Vagina (tissue), 2 donors: ENCODE measurements at regions not wholly inside any gene's neighbourhood (a gene's known extent, or its start where the extent isn't known, plus 50 kb on each side); places are given as distances from the start of the nearest gene placed in this dataset.

Experiments
- DNase-seq, 2 donors: peaks; one replicate each; pipeline ENCODE4 v3.0.0-alpha.2; 2017; ENCODE audit errors: extremely low spot score in 2 of 2
- H3K27ac ChIP-seq: fragments of 200-600 bp; sonication (generic); one replicate; pipeline ENCODE4 v1.5.1; 2019
- H3K27me3 ChIP-seq: fragments of 200-600 bp; sonication (generic); one replicate; pipeline ENCODE4 v1.5.1; 2019
- H3K36me3 ChIP-seq, 2 donors: fragments of 200-600 bp; sonication (generic); one replicate each; pipeline ENCODE4 v1.5.1; 2017 to 2019
- H3K4me1 ChIP-seq: fragments of 200-600 bp; sonication (generic); one replicate; pipeline ENCODE4 v1.5.1; 2019
- H3K4me3 ChIP-seq, 2 donors: fragments of 200-600 bp; sonication (generic); 1 replicate in 1 of 2; 2 replicates in 1 of 2; pipeline ENCODE4 v1.5.1; 2016 to 2019
- H3K9me3 ChIP-seq: fragments of 200-600 bp; sonication (generic); one replicate; pipeline ENCODE4 v1.5.1; 2019
- POLR2A ChIP-seq, 2 donors: fragments of 450-650 bp; IDR thresholded peaks; one replicate each; pipeline ENCODE4 v1.6.1; 2017; ENCODE audit warnings: antibody characterized with exemption in 2 of 2, mild to moderate bottlenecking in 2 of 2, moderate library complexity in 2 of 2
- POLR2AphosphoS5 ChIP-seq, 2 donors: sonication (generic); formaldehyde crosslinking; IDR thresholded peaks; one replicate each; pipeline ENCODE4 v1.9.0; 2017; ENCODE audit warnings: antibody characterized with exemption in 2 of 2, mild to moderate bottlenecking in 2 of 2, low read depth in 1 of 2; ENCODE audit not compliant: insufficient read depth in 1 of 2
- intact Hi-C: fragments of 100-400 bp; cut with DNase I; formaldehyde crosslinking; loops from one replicate; pipeline ENCODE4 v1.15.1; 2023
- TF ChIP-seq, protein P1 (sequence below), 3 experiments: fragments of 450-650 bp in 2 of 3; fragments of 200-600 bp in 1 of 3; sonication (generic) in 1 of 3; IDR thresholded peaks; one replicate each; pipeline ENCODE4 v1.5.1; 2017 to 2019; ENCODE audit warnings: antibody characterized with exemption in 3 of 3, mild to moderate bottlenecking in 2 of 3, moderate library complexity in 2 of 3

DNA sequence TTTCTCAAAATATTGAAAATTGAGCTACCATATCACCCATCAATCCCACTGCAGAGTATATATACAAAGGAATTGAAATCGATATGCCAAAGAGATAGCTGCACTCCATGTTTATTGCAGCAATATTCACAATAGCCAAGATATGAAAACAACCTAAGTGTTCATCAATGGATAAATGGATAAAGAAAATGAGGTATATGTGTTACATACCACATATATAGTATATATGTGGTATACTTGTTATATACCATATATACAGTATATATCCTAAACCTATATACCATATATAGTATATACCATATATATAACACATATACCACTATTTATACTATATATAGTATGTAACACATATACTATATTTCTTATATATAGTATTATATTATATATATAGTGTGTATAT lies 313.3 kb downstream of the ZNF608 start:
- H3K27ac ChIP-seq: no peak overlapping the region
- no peak for TF ChIP-seq POLR2A (IDR thresholded peaks at IDR 0.05)
- no peak for TF ChIP-seq POLR2AphosphoS5 (IDR thresholded peaks at IDR 0.05; ENCODE audit: insufficient read depth in 1 of 2, low read depth in 1 of 2)
- TF ChIP-seq, protein P1, sequence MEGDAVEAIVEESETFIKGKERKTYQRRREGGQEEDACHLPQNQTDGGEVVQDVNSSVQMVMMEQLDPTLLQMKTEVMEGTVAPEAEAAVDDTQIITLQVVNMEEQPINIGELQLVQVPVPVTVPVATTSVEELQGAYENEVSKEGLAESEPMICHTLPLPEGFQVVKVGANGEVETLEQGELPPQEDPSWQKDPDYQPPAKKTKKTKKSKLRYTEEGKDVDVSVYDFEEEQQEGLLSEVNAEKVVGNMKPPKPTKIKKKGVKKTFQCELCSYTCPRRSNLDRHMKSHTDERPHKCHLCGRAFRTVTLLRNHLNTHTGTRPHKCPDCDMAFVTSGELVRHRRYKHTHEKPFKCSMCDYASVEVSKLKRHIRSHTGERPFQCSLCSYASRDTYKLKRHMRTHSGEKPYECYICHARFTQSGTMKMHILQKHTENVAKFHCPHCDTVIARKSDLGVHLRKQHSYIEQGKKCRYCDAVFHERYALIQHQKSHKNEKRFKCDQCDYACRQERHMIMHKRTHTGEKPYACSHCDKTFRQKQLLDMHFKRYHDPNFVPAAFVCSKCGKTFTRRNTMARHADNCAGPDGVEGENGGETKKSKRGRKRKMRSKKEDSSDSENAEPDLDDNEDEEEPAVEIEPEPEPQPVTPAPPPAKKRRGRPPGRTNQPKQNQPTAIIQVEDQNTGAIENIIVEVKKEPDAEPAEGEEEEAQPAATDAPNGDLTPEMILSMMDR (IDR thresholded peaks at IDR 0.05): no peak
- H3K27me3 ChIP-seq: no peaks in the 10 kb centered on the region
- intact Hi-C loops: no loop called here
- H3K36me3 ChIP-seq: no peaks in the 10 kb centered on the region
- no peaks in the 10 kb centered on the region for H3K4me1 ChIP-seq
- no peak for DNase-seq
- no peak overlapping the region for H3K4me3 ChIP-seq
- peaks cover 5% of the 10 kb centered on the region for H3K9me3 ChIP-seq

DNA sequence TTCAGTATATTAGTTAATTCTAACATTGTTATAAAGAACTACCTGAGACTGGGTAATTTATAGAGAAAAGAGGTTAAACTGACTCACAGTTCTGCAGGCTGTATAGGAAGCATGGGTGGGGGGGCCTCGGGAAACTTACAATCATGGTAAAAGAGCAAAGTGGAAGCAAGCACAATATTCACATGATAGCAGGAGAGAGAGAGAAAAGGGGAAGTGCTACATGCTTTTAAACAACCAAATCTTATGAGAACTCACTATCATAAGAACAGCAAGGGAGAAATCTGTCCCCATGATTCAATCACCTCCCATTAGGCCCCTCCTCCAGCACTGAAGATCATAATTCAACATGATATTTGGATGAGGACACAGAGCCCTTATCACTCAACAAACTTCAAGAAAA lies 324.9 kb downstream of the ZNF608 start:
- Histone ChIP-seq H3K4me1 (no peaks in the 10 kb centered on the region), H3K4me3 (no peak overlapping the region), H3K36me3 (no peaks in the 10 kb centered on the region), H3K27ac (no peak overlapping the region), H3K27me3 (no peaks in the 10 kb centered on the region), H3K9me3 (no peaks in the 10 kb centered on the region)
- intact Hi-C loops: no loop called here
- DNase-seq: no peak
- no peak for TF ChIP-seq POLR2AphosphoS5 (IDR thresholded peaks at IDR 0.05; ENCODE audit: insufficient read depth in 1 of 2, low read depth in 1 of 2)
- TF ChIP-seq, protein P1 (IDR thresholded peaks at IDR 0.05): no peak

DNA sequence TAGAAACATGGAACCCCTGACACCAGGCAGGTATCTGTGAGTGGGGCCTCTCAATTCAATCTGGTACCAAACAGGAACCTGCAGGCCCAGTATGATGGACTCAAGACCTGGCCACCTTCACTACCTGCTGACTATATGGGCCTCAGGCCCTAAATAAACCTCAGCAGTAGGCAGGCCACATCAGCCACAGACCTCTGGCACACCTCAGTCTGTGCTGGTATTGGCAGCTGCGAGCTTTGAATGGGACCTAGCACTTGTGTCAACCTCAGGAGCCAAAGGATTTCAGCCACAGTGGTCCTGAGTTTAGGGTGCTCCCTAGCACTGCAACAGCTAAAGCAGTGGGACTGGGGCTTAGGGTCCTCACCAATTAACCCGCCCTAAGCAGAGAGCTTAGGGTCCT lies 325.5 kb downstream of the ZNF608 start:
- H3K27me3 ChIP-seq: no peaks in the 10 kb centered on the region
- TF ChIP-seq POLR2A (IDR thresholded peaks at IDR 0.05): no peak
- intact Hi-C loops: no loop called here

DNA sequence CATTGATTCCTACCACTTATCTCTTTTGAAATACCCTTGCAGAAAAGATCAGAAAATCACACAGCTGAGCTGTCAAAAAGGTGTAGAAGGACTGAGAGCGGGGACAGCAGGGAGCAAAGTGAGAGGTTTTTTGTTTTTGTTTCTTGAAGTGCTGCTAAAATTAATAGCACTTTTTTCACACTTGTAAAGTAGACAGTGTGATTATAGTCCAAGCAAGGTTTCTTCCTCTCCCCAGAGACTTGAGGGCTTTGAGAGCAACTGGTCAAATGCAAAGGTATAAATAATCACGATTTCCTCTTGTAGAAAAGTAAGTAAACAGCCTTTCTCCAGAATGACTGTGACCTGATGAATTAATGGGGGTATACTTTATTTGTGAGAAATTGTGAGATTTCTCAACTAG lies 326.9 kb downstream of the ZNF608 start:
- intact Hi-C loops: no loop called here
- DNase-seq: no peak

More for the DNA sequence above, 325.5 kb downstream of the ZNF608 start:
- no peaks in the 10 kb centered on the region for H3K36me3 ChIP-seq
- no peak for DNase-seq
- no peak overlapping the region for H3K4me3 ChIP-seq
- no peaks in the 10 kb centered on the region for H3K9me3 ChIP-seq
- H3K27ac ChIP-seq: no peak overlapping the region
- no peaks in the 10 kb centered on the region for H3K4me1 ChIP-seq

DNA sequence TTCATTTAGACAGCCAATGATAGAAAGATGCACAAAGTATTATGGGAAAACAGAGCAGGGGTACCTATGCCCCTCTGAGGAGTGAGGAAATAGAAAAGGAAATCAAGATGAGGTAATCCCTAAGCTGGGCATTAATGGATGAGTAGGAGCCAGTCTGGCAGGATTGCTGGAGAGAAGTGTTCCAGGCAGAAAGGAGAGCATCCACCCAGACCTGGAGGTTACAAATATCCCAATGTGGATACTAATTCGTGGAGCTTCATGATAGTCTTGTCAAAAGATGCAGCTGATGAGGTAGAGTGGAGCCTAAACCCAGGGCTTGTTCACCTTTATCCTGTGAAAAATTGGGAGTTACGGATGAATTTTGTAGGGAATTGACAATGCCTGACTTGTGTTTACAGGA lies 328.0 kb downstream of the ZNF608 start:
- Histone ChIP-seq H3K4me1 (no peaks in the 10 kb centered on the region), H3K27ac (no peak overlapping the region), H3K9me3 (no peaks in the 10 kb centered on the region), H3K27me3 (no peaks in the 10 kb centered on the region), H3K4me3 (no peak overlapping the region), H3K36me3 (no peaks in the 10 kb centered on the region)
- no peak for DNase-seq
- intact Hi-C loops: no loop called here
- no peak for TF ChIP-seq POLR2A (IDR thresholded peaks at IDR 0.05)

More for the DNA sequence above, 326.9 kb downstream of the ZNF608 start:
- H3K9me3 ChIP-seq: no peaks in the 10 kb centered on the region
- H3K27ac ChIP-seq: no peak overlapping the region
- TF ChIP-seq, protein P1 (IDR thresholded peaks at IDR 0.05): no peak
- TF ChIP-seq POLR2A (IDR thresholded peaks at IDR 0.05) (no peak), POLR2AphosphoS5 (IDR thresholded peaks at IDR 0.05; ENCODE audit: insufficient read depth in 1 of 2, low read depth in 1 of 2) (no peak)
- no peaks in the 10 kb centered on the region for H3K36me3 ChIP-seq
- no peaks in the 10 kb centered on the region for H3K4me1 ChIP-seq
- H3K27me3 ChIP-seq: no peaks in the 10 kb centered on the region
- H3K4me3 ChIP-seq: no peak overlapping the region

DNA sequence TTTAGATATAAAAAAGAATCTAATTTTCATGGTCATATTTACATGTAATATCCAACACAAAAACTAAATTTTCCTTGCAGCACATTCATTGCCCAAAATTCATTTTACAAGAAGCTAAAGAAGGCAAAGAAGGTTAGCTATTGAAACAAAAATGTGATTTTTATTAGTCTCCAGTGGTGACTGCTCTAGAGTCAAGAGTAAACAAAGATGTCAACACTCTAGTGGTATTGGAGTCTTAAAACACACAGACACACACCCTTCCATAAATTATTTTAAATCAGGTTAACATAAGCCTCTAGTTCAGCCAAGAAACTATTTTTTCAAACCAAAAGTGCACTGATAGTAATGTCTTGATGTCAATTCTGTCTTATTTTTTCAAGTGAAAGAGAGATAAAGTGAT lies 329.2 kb downstream of the ZNF608 start:
- no peaks in the 10 kb centered on the region for H3K4me1 ChIP-seq
- TF ChIP-seq, protein P1 (IDR thresholded peaks at IDR 0.05): no peak
- TF ChIP-seq POLR2AphosphoS5 (IDR thresholded peaks at IDR 0.05; ENCODE audit: insufficient read depth in 1 of 2, low read depth in 1 of 2) (no peak), POLR2A (IDR thresholded peaks at IDR 0.05) (no peak)
- no peak overlapping the region for H3K27ac ChIP-seq
- no peak overlapping the region for H3K4me3 ChIP-seq
- no peaks in the 10 kb centered on the region for H3K27me3 ChIP-seq
- no peaks in the 10 kb centered on the region for H3K9me3 ChIP-seq
- no peak for DNase-seq
- intact Hi-C loops: no loop called here
- H3K36me3 ChIP-seq: no peaks in the 10 kb centered on the region
